Common myeloid progenitor, CD34-positive (primary cell): ENCODE measurements at regions not wholly inside any gene's neighbourhood (a gene's known extent, or its start where the extent isn't known, plus 50 kb on each side); places are given as distances from the start of the nearest gene placed in this dataset.

ENCODE experiments used
- CTCF ChIA-PET: fragments of 350-600 bp; sonication (Branson Sonifier 250); formaldehyde crosslinking; loops from one replicate; lab custom pipeline; 2021; ENCODE audit warnings: antibody characterized with exemption; lab: Charles Lee
- POLR2A ChIA-PET: fragments of 350-600 bp; sonication (Branson Sonifier 250); formaldehyde crosslinking; loops from one replicate; lab custom pipeline; 2021; ENCODE audit warnings: antibody characterized with exemption; lab: Charles Lee
- DNase-seq, 3 donors: peaks; one replicate each; pipeline versions ENCODE4 v3.0.0 to v3.0.0-alpha.2; 2013
- H3K27ac ChIP-seq, 2 experiments: 1 replicate in 1 of 2; 2 replicates in 1 of 2; pipeline ENCODE4 v1.7.0; 2013; ENCODE audit warnings: inconsistent platforms in 2 of 2, low read length in 2 of 2, mild to moderate bottlenecking in 2 of 2, low read depth in 1 of 2, moderate library complexity in 1 of 2; ENCODE audit not compliant: severe bottlenecking in 2 of 2, insufficient read depth in 1 of 2, poor library complexity in 1 of 2
- H3K27me3 ChIP-seq, 5 experiments: replicated peaks in 2 of 5; 1 replicate in 3 of 5; 2 replicates in 2 of 5; pipeline versions ENCODE4 v1.6.1 to v1.7.0; 2013; ENCODE audit warnings: low read length in 4 of 5, mild to moderate bottlenecking in 2 of 5, moderate library complexity in 2 of 5, inconsistent platforms in 1 of 5; ENCODE audit not compliant: insufficient read depth in 5 of 5, control insufficient read depth in 4 of 5
- H3K36me3 ChIP-seq, 4 experiments: 1 replicate in 2 of 4; 2 replicates in 2 of 4; pipeline versions ENCODE4 v1.6.1 to v1.7.0; 2013; ENCODE audit warnings: low read length in 3 of 4, control low read depth in 1 of 4, mild to moderate bottlenecking in 1 of 4; ENCODE audit not compliant: control insufficient read depth in 4 of 4, insufficient read depth in 4 of 4
- H3K4me1 ChIP-seq, 4 experiments: 1 replicate in 3 of 4; 2 replicates in 1 of 4; pipeline versions ENCODE4 v1.6.1 to v1.7.1; 2013; ENCODE audit warnings: low read length in 3 of 4, mild to moderate bottlenecking in 3 of 4, control low read depth in 1 of 4, inconsistent platforms in 1 of 4, moderate library complexity in 1 of 4; ENCODE audit not compliant: control insufficient read depth in 4 of 4, insufficient read depth in 4 of 4; ENCODE audit errors: control extremely low read depth in 1 of 4
- H3K4me3 ChIP-seq, 7 experiments: 1 replicate in 4 of 7; 2 replicates in 3 of 7; pipeline versions ENCODE4 v1.5.1 to v1.7.0; 2013; ENCODE audit warnings: mild to moderate bottlenecking in 7 of 7, low read length in 6 of 7, moderate library complexity in 6 of 7, inconsistent platforms in 2 of 7, low read depth in 2 of 7, control low read depth in 1 of 7; ENCODE audit not compliant: insufficient read depth in 4 of 7, control insufficient read depth in 1 of 7; ENCODE audit errors: extremely low read depth in 1 of 7
- H3K9me3 ChIP-seq, 5 experiments: 1 replicate in 4 of 5; 2 replicates in 1 of 5; pipeline versions ENCODE4 v1.6.1 to v1.7.1; 2013; ENCODE audit warnings: low read length in 4 of 5, mild to moderate bottlenecking in 2 of 5, inconsistent platforms in 1 of 5, low read depth in 1 of 5, moderate library complexity in 1 of 5; ENCODE audit not compliant: control insufficient read depth in 4 of 5, insufficient read depth in 2 of 5; ENCODE audit errors: control extremely low read depth in 1 of 5
- WGBS: methylation state at CpG from one replicate; pipeline ENCODE4 v1.1.5; 2013; ENCODE audit not compliant: insufficient coverage; 5-methylcytosine and 5-hydroxymethylcytosine counted together

DNA sequence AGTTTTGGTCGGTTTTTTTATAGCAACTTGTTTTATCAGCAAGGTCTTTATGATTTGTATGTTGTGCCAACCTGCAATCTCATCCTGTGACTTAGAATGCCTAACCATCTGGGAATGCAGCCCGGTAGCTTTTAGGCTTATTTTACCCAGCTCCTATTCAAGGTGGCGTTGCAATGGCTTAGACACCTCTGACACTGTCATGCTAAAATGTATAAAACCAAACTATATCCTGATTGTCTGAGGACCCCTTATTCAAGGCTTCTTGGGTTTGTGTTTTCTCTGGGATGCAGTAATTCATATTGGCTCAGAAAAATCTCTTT is 209.0 kb upstream of the ALCAM start:
- no CpG with 5 or more reads among the region's 3 CpGs for WGBS
- POLR2A ChIA-PET: no interaction called here
- no peak overlapping the region for H3K27ac ChIP-seq

DNA sequence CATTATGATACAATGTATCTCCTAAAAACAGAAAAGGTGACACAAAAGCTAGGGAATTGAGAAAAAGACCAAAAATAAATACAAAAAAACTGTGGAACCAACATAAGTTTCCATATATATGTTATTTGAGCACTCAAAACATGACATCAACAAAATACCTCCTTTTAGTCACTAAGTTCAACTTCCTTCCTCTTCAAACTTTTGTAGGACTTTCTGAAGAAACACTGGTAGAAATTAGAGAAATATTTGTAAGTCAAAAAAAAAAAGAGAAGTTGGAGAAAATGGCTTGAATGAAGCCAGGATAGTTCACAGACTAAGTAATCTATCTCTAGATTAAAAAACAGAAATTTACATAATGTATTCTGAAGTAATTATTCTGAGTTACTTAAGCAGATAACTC is 208.4 kb upstream of the ALCAM start:
- Histone ChIP-seq H3K9me3 (no peaks in the 10 kb centered on the region), H3K4me3 (no peak overlapping the region), H3K36me3 (no peaks in the 10 kb centered on the region), H3K27me3 (no peaks in the 10 kb centered on the region), H3K27ac (no peak overlapping the region), H3K4me1 (peaks cover 0 to 6% (median 0%) of the 10 kb centered on the region in 4 experiments)
- ChIA-PET POLR2A (no interaction called here), CTCF (no interaction called here)
- DNase-seq: peak in 1 of 3 donors; percentile 1

More for the DNA sequence above, 209.0 kb upstream of the ALCAM start:
- Histone ChIP-seq H3K27me3 (no peaks in the 10 kb centered on the region), H3K9me3 (no peaks in the 10 kb centered on the region), H3K4me1 (peaks cover 0 to 6% (median 0%) of the 10 kb centered on the region in 4 experiments), H3K4me3 (no peak overlapping the region), H3K36me3 (no peaks in the 10 kb centered on the region)
- DNase-seq: no peak
- CTCF ChIA-PET: no interaction called here

DNA sequence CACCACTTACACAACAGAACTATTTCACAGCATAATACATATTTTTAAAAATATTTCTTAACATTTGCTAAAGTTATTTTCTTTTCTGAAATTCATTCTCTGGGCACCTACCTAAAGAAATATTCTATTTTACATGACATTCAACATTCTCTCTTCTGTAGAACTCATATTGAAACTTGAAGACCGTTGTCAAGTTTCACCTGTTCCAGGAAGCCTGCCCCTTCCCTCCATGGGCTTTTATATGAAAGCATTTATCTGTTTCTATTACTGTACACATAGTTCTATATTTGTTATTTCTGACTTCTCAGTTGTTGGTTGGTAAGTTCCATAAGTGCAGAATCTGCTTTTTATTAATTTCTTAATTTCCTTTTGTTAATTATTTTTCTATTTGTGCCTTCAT is 204.3 kb upstream of the ALCAM start:
- ChIA-PET CTCF (no interaction called here), POLR2A (no interaction called here)
- Histone ChIP-seq H3K9me3 (no peaks in the 10 kb centered on the region), H3K27ac (no peak overlapping the region), H3K36me3 (no peaks in the 10 kb centered on the region), H3K4me1 (peaks cover 0 to 6% (median 0%) of the 10 kb centered on the region in 4 experiments), H3K4me3 (no peak overlapping the region), H3K27me3 (no peaks in the 10 kb centered on the region)
- no CpG with 5 or more reads among the region's 1 CpG for WGBS
- no peak for DNase-seq

DNA sequence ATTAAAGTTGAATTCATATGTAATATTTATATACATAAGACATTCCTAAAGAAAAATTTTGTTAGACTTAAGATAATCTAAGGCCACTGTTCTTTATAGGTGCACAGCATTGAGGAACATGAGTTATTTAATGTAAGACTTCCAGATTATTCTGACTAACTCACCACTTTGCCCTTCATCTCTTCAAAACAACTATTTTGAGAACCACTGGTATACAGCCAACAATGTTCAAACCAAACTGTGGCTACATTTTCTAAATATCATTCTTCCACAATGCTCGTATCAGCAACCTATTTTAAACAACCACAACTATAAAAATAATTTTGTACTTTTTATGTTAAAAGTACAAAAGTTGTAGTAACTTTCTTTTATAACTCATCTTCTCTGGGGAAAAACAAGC is 199.8 kb upstream of the ALCAM start:
- no CpG with 5 or more reads among the region's 1 CpG for WGBS
- Histone ChIP-seq H3K9me3 (no peaks in the 10 kb centered on the region), H3K27me3 (no peaks in the 10 kb centered on the region), H3K4me1 (no peaks in the 10 kb centered on the region), H3K27ac (no peak overlapping the region), H3K36me3 (no peaks in the 10 kb centered on the region), H3K4me3 (no peak overlapping the region)
- DNase-seq: no peak
- ChIA-PET CTCF (no interaction called here), POLR2A (no interaction called here)

DNA sequence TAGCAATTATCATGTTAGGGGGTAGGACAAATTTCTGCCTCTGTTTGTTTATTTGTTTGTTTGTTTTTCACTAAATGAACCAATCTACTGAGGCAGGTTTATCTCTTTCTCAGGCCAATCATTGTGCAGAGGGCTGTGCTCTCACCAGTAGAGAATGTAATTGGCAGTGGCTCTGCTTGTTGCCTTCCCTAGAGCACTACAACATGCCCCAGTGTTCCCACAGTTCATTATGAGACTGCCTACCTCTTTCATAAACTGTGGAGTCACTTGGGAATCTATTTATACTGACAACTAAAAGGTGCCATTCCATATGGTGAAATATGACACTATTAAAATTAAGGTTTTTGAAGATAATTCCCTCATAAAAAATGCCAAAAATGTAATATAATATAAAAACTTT is 196.3 kb upstream of the ALCAM start:
- ChIA-PET CTCF (no interaction called here), POLR2A (no interaction called here)
- Histone ChIP-seq H3K27ac (no peak overlapping the region), H3K27me3 (no peaks in the 10 kb centered on the region), H3K36me3 (no peaks in the 10 kb centered on the region), H3K4me1 (no peaks in the 10 kb centered on the region), H3K9me3 (no peaks in the 10 kb centered on the region), H3K4me3 (no peak overlapping the region)
- no peak for DNase-seq

DNA sequence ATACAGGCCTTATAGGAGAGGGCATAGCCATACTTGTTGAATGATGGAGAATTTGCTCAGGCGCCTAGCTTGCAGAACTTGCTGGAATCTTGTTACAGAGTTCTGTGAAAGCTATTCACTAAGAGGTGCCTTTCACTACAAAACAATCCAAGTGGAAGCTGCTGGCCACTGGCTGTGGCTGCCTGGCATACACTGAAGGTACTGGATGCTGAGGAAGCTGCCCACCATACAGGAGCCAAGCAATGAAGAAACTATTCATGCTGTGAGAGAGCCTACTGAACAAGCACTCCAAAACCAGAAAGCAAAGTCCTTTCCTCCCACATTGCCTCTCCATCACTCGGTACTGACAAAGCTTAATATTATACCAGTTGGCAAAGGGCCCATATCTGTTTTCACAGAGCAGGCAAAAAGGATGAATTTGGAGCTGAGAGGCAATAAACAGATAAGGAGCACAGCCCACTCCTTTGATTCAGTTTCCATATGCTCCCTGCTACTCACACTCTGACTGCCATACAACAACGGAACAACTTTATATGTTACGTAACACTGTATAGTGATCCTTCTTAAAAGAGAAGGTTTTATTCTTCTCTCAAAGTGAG is 192.6 kb upstream of the ALCAM start:
- no peak for DNase-seq
- no peak overlapping the region for H3K4me3 ChIP-seq
- WGBS: 96% methylated on average over 4 of the region's 4 CpGs
- no peak overlapping the region for H3K27ac ChIP-seq
- ChIA-PET CTCF (no interaction called here), POLR2A (no interaction called here)
- no peaks in the 10 kb centered on the region for H3K27me3 ChIP-seq
- no peaks in the 10 kb centered on the region for H3K9me3 ChIP-seq
- no peaks in the 10 kb centered on the region for H3K4me1 ChIP-seq
- no peaks in the 10 kb centered on the region for H3K36me3 ChIP-seq

DNA sequence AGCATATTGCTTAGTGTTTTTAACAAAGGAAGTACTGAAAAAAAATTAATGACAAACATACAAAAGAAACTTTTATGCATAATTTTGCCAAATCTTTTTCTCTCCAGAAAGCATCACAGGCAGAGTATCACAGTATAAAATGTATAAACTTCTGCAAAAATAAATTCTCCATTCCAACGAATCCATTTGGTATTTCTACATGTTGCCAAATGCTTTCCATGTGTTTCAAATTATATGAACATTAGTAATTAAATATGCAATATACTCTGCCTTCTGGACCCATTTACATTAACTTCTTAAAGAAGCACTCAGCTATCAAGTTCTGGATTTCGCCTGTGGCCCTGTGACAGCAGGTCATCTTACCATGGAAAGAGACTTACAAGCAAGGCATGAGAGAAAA is 189.1 kb upstream of the ALCAM start:
- Histone ChIP-seq H3K4me1 (no peaks in the 10 kb centered on the region), H3K36me3 (no peaks in the 10 kb centered on the region), H3K4me3 (no peak overlapping the region), H3K27me3 (no peaks in the 10 kb centered on the region), H3K9me3 (no peaks in the 10 kb centered on the region), H3K27ac (no peak overlapping the region)
- WGBS: no CpG with 5 or more reads among the region's 2 CpGs
- CTCF ChIA-PET: no interaction called here
- DNase-seq: no peak
- POLR2A ChIA-PET: no interaction called here
